NOMO-1 treated with dmso at 0.1 percent for 144 hours (cell line): ENCODE measurements at regions not wholly inside any gene's neighbourhood (a gene's known extent, or its start where the extent isn't known, plus 50 kb on each side); places are given as distances from the start of the nearest gene placed in this dataset.

ENCODE experiments used
- DNase-seq: peaks from one replicate; lab custom pipeline; 2025; ENCODE audit not compliant: unreplicated experiment; lab: John Stamatoyannopoulos, UW

GRCh38 chr14:104367866-104368750 lies 211.5 kb upstream of the C14orf180 start:
- no peak for DNase-seq

- DNase-seq: no peak
These were observed 210.8 kb upstream of the C14orf180 start for GRCh38 chr14:104368751-104369100.

- DNase-seq: no peak
These were observed 210.4 kb upstream of the C14orf180 start for GRCh38 chr14:104369208-104369607.

- no peak for DNase-seq
These were observed 209.2 kb upstream of the C14orf180 start for GRCh38 chr14:104370256-104370870.

- DNase-seq: no peak
These were observed 208.5 kb upstream of the C14orf180 start for GRCh38 chr14:104371031-104371430.

GRCh38 chr14:104371917-104372316 lies 207.6 kb upstream of the C14orf180 start:
- no peak for DNase-seq

GRCh38 chr14:104372390-104373054 lies 207.0 kb upstream of the C14orf180 start:
- no peak for DNase-seq

GRCh38 chr14:104373055-104373854 lies 206.3 kb upstream of the C14orf180 start:
- DNase-seq: no peak

GRCh38 chr14:104373855-104374717 lies 205.5 kb upstream of the C14orf180 start:
- no peak for DNase-seq

GRCh38 chr14:104374718-104375080 lies 204.9 kb upstream of the C14orf180 start:
- DNase-seq: no peak

GRCh38 chr14:104375551-104376201 lies 203.9 kb upstream of the C14orf180 start:
- DNase-seq: no peak

GRCh38 chr14:104376202-104377140 lies 203.1 kb upstream of the C14orf180 start:
- DNase-seq: no peak

- no peak for DNase-seq
These were observed 202.3 kb upstream of the C14orf180 start for GRCh38 chr14:104377256-104377655.

GRCh38 chr14:104378698-104379113 lies 200.9 kb upstream of the C14orf180 start:
- DNase-seq: no peak

GRCh38 chr14:104382361-104383087 lies 197.0 kb upstream of the C14orf180 start:
- no peak for DNase-seq

GRCh38 chr14:104383088-104383995 lies 196.2 kb upstream of the C14orf180 start:
- DNase-seq: no peak
